ENCODE measurements at regions not wholly inside any gene's neighbourhood (a gene's known extent, or its start where the extent isn't known, plus 50 kb on each side); places are given as distances from the start of the nearest gene placed in this dataset.
"Not testable (repeated sequence)": the region's sequence is repeated elsewhere in the genome, so short reads cannot be mapped to it uniquely, and the experiment has no call there.

GRCh38 chr1:96376846-96377245, 344.7 kb upstream of the PTBP2 start:
- DNase-seq = no peak

GRCh38 chr1:96384611-96385010, 337.0 kb upstream of the PTBP2 start:
- no peak for DNase-seq

GRCh38 chr1:96387785-96388184, 333.8 kb upstream of the PTBP2 start:
- DNase-seq = no peak

GRCh38 chr1:96388421-96389310, 332.9 kb upstream of the PTBP2 start:
- DNase-seq = no peak

GRCh38 chr1:96400089-96400488, 321.5 kb upstream of the PTBP2 start:
- no peak for DNase-seq

DNA sequence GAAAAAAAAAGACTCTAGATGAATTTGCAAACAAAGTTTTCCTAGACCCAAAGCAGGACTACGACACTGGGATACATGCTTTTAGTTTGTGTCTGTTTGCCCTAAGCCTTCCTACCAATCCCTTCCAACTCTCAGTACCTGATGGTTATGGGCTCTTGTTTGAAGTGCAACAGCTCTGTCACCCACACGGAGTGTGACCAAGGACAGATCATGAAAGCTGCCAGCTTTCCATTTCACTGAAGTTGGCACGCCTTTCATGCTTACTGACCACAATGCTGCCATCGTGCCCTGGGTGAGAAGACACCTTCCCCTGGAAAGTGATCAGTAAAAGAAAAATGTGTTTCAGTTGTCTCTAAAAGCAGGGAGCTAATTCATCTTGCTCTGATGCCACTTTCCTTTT, 312.5 kb upstream of the PTBP2 start:
- no peak for DNase-seq

DNA sequence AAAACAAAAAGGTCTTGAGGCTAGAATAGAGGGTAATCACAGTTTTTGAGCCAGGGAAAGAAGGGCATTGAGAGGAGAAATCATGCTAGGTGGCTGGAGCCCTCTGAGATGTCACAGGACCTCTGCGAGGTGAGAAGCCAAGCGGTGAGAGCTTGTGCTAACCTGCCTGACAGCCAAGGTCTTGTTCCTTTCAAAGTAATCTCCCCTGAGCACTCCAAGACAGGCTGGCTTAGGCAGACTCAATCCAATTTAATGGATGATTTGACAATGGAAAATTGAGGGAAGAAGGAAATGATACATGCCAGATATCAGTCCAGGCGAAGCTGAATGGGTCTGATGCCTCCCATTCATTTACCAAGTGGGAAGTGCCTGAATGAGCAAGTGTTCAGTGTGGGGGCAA, 311.9 kb upstream of the PTBP2 start:
- DNase-seq = no peak

- no peak for DNase-seq
Measured at GRCh38 chr1:96411006-96411405, 310.6 kb upstream of the PTBP2 start.

DNA sequence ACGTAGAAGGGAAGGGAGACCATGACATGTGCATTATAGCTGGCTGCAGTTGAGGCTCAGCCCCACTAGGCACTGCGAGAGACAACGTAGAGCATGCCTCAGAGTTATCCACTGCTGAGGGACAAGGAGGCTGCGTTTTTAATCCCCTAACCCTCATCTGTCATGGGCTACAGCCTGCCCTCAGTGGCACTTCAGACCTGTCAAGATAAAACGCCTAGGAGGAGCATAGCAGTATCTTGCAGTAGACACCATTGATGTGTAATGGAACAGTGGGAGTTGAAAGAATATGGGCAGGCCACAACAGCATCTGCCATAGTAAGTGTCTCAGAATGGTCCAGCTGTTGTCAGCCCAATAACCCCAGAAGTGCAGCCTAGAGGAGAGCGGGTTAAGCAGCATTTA, 307.0 kb upstream of the PTBP2 start:
- DNase-seq = no peak

DNA sequence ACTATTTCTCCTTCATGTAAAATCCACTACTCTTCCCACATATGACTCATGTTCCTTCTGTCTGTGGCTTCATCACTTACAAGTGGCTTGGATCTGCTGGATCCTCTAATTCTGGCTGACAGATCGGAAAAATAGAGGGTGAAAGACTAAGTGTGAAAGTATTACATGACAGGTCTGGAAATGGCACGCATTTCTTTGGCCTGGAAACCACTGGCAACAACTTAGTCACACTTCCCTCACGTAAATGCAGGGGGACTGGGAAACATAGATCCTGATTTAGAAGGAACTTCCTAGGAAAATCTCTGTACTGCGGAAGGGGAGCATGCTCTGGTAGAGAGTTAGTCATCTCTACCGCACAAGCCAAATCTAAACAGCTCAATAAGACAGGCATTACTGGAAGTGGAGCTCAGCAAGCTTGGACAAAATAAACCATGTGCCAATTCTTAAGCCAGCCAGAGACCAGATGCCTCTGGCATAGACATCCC, 305.4 kb upstream of the PTBP2 start:
- no peak for DNase-seq

GRCh38 chr1:96416701-96417444, 304.7 kb upstream of the PTBP2 start:
- no peak for DNase-seq

- no peak for DNase-seq
Measured at GRCh38 chr1:96418969-96419368, 302.6 kb upstream of the PTBP2 start.

DNA sequence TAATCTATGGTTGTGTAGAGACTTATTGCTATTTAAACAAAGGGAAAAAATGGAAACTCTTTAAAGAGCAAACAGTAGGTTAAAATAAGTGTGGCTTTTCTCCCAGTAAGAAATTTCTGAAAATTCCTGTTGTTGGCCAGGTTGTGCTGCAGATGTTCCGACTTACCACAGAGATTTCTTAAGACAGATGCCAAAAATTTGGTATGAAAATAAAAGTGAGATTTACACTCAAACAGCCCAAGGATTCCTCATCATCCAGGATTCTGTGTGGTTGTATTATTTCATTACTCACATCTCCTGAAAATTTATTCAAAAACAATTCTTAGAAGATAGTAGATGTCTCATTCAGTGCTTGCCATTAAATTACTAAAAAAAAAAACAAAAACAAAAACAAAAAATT, 296.7 kb upstream of the PTBP2 start:
- DNase-seq = no peak

DNA sequence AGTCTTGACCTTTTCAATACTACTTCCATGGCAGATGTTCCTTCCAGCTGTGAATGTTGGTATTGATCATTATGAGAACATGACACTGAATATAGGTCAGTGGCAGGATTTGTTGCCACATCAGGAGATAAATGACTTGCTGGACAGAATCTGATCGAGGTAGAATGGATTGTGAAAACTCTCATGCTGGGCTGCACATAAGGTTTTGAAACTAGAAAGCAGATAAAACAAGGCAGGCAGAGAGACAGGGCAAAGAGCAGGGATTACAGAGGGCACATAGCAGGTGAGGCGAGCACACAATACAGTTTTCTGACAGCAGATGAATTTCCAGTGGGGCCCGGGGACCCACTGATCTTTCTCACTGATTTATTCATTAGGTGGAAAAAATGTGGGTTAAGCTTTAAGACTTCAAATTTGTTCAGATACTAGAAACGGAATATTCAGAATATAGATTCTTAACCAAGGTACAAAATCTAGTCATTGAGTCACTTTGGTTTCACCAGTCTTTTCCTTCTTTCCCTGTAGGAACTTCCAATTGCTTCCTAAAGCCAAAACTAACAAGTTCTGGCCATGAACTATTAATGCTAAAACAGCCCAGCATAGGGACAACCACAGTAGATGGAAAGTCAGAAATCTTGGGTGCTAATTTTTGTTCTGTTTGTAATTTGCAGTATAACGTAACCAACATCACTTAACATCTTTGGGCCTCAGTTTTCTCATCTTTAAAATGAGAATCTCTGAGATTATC, 296.0 kb upstream of the PTBP2 start:
- DNase-seq = no peak

- DNase-seq = no peak
Measured at GRCh38 chr1:96427616-96428015, 294.0 kb upstream of the PTBP2 start.

GRCh38 chr1:96445302-96445701, 276.3 kb upstream of the PTBP2 start:
- no peak for DNase-seq

DNA sequence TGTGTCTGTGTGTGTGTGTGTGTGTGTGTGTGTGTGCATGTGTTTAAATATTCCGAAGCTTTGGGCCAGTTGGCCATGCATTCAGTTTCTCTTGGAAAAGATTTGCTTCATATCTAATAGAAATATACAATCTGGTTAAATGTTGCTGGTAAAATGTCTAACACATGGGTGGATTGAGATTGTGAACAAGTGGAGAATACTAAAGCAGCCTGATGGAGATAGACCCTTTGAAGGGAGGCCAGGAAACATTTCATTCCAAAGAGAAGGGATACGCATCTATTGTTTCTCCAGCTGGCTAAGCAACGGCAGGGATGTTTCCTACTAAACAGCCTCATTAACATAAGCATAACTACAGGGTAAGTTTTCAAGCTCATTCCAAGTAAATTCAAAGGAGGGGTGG, 257.5 kb upstream of the PTBP2 start:
- no peak for DNase-seq

GRCh38 chr1:96464522-96464921, 257.1 kb upstream of the PTBP2 start:
- no peak for DNase-seq

DNA sequence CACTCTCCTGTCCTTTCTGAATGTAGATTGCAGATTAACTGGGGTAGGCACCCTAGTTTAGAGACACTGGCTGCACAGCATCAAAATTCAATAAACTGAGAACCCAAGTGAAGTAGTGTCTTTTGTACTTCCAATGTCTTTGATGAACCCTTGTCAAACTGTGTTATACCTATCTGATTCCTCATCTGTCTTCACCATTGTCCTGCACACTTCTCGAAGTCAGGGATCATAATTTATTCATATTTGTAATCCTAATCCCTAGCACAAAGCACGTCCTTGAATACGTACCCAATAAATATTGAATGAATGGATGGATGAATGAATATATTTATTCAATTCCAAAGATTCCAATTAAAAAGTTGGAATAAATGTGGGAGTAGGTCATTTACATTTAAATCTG, 256.6 kb upstream of the PTBP2 start:
- no peak for DNase-seq

- DNase-seq = no peak
Measured at GRCh38 chr1:96465441-96465840, 256.1 kb upstream of the PTBP2 start.

DNA sequence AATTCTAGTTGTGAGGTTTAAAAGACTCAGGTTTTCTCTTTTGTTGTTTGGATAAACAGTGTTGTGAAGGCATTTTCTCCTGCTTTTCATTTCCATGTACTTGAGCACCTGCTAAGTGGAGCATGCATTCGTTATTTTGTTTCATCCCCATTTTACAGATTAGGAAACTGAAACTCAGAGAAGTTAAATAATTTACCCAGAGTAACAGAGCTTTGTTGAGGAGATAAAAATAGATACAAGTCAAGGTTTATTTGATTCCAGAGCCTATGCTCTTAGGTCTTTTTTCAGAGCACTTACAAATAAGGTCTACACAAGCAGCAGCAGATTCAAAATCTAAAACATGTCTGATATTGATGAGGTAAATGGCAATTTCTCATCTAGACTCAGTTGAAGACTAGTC, 254.7 kb upstream of the PTBP2 start:
- no peak for DNase-seq

- not testable (repeated sequence) for DNase-seq
Measured at GRCh38 chr1:96469726-96470125, 251.9 kb upstream of the PTBP2 start.

GRCh38 chr1:96472471-96472870, 249.1 kb upstream of the PTBP2 start:
- DNase-seq = no peak
